ENCODE measurements at regions not wholly inside any gene's neighbourhood (a gene's known extent, or its start where the extent isn't known, plus 50 kb on each side); places are given as distances from the start of the nearest gene placed in this dataset.

DNA sequence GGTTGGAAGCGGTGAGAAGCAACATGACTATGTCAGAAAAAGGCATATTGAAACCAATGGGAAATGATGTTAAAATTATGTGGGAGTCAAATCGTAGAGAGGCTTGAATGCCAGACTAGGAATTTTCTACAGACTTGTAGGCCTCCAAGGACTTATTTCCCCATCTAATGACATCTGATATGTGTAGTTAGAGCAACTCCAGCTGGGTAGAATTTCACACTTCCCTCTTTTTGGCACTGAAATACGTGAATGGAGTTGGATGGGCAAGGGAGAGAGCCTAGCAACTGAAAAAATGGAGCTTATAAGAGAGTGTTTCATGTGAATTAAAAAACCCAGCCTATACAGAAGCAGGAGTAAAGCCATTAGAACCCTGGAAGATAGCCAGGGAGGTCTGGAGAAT lies 304.2 kb downstream of the INSC start:
- H3K27ac ChIP-seq, result no peak overlapping the region
- intact Hi-C loops (cut with DNase I), result no loop called here
- ATAC-seq (peak in 1 of 2 donors; percentile 40), DNase-seq (no peak)
- no peaks in the 10 kb centered on the region for H3K36me3 ChIP-seq
- no peaks in the 10 kb centered on the region for H3K4me1 ChIP-seq
- no peaks in the 10 kb centered on the region for H3K9me3 ChIP-seq
- H3K4me3 ChIP-seq, result no peak overlapping the region
- TF ChIP-seq, protein P1, sequence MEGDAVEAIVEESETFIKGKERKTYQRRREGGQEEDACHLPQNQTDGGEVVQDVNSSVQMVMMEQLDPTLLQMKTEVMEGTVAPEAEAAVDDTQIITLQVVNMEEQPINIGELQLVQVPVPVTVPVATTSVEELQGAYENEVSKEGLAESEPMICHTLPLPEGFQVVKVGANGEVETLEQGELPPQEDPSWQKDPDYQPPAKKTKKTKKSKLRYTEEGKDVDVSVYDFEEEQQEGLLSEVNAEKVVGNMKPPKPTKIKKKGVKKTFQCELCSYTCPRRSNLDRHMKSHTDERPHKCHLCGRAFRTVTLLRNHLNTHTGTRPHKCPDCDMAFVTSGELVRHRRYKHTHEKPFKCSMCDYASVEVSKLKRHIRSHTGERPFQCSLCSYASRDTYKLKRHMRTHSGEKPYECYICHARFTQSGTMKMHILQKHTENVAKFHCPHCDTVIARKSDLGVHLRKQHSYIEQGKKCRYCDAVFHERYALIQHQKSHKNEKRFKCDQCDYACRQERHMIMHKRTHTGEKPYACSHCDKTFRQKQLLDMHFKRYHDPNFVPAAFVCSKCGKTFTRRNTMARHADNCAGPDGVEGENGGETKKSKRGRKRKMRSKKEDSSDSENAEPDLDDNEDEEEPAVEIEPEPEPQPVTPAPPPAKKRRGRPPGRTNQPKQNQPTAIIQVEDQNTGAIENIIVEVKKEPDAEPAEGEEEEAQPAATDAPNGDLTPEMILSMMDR (IDR thresholded peaks at IDR 0.05), result no peak
- no peaks in the 10 kb centered on the region for H3K27me3 ChIP-seq (ENCODE audit: low read depth)

DNA sequence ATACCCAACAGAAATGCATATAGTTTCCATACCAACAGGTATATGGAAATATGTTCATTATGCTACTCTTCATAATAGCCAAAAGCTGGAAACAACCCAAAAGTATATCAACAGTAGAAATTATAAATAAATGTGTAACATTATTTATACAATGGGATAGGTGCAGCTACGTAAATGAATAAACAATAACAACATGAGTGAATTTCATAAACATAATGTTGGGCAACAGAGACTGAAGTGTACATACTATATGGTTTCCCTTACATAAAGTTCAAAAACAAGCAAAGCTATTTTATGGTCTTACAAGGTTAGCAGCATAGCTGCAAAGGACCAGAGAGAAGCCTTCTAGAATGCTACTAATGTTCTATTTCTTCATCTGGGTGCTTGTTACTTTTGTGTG lies 305.0 kb downstream of the INSC start:
- Histone ChIP-seq H3K27me3 (ENCODE audit: low read depth) (no peaks in the 10 kb centered on the region), H3K27ac (no peak overlapping the region), H3K36me3 (no peaks in the 10 kb centered on the region), H3K4me1 (no peaks in the 10 kb centered on the region), H3K9me3 (no peaks in the 10 kb centered on the region), H3K4me3 (no peak overlapping the region)
- no peak for ATAC-seq
- DNase-seq, result no peak
- TF ChIP-seq, protein P1 (IDR thresholded peaks at IDR 0.05), result no peak
- intact Hi-C loops (cut with DNase I), result no loop called here

- Histone ChIP-seq H3K4me3 (no peak overlapping the region), H3K27me3 (ENCODE audit: low read depth) (no peaks in the 10 kb centered on the region), H3K36me3 (no peaks in the 10 kb centered on the region), H3K27ac (no peak overlapping the region), H3K9me3 (no peaks in the 10 kb centered on the region), H3K4me1 (no peaks in the 10 kb centered on the region)
- TF ChIP-seq, protein P1 (IDR thresholded peaks at IDR 0.05), result no peak
- no peak for ATAC-seq
- DNase-seq, result no peak
- intact Hi-C loops (cut with DNase I), result no loop called here
Measured at GRCh38 chr11:15430381-15430780, 315.7 kb downstream of the INSC start.

DNA sequence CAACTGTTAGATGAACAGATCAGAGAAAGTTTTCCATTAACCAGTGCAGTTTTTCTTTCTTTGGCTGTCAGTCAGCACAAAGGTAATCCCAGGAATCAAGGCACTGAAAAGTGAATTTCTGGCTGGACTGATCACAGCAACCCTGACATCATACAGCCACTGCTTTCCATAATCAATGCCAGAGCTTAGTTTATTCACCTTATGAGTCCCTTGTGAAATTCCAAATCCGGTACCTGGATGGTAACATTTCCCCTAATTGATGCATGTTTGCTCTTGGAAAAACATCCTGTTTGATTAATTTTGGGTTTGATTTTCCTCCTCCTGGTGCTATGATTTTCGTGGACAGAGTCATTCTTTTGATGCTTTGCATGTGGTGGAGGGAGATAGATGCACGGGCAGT lies 319.8 kb downstream of the INSC start:
- TF ChIP-seq, protein P1 (IDR thresholded peaks at IDR 0.05), result no peak
- Histone ChIP-seq H3K36me3 (no peaks in the 10 kb centered on the region), H3K4me1 (no peaks in the 10 kb centered on the region), H3K27me3 (ENCODE audit: low read depth) (no peaks in the 10 kb centered on the region), H3K4me3 (no peak overlapping the region), H3K9me3 (no peaks in the 10 kb centered on the region), H3K27ac (no peak overlapping the region)
- intact Hi-C loops (cut with DNase I), result no loop called here
- DNase-seq, result no peak
- ATAC-seq, result no peak

GRCh38 chr11:15446315-15446714 lies 331.6 kb downstream of the INSC start:
- H3K9me3 ChIP-seq, result no peaks in the 10 kb centered on the region
- intact Hi-C loops (cut with DNase I), result no loop called here
- ATAC-seq (no peak), DNase-seq (no peak)
- no peak overlapping the region for H3K4me3 ChIP-seq
- no peaks in the 10 kb centered on the region for H3K36me3 ChIP-seq
- H3K27me3 ChIP-seq (ENCODE audit: low read depth), result no peaks in the 10 kb centered on the region
- TF ChIP-seq, protein P1 (IDR thresholded peaks at IDR 0.05), result no peak
- no peak overlapping the region for H3K27ac ChIP-seq
- H3K4me1 ChIP-seq, result no peaks in the 10 kb centered on the region

- H3K36me3 ChIP-seq, result no peaks in the 10 kb centered on the region
- H3K4me3 ChIP-seq, result no peak overlapping the region
- H3K9me3 ChIP-seq, result no peaks in the 10 kb centered on the region
- DNase-seq, result no peak
- H3K27me3 ChIP-seq (ENCODE audit: low read depth), result no peaks in the 10 kb centered on the region
- intact Hi-C loops (cut with DNase I), result no loop called here
- no peak for ATAC-seq
- H3K27ac ChIP-seq, result no peak overlapping the region
- TF ChIP-seq, protein P1 (IDR thresholded peaks at IDR 0.05), result no peak
- H3K4me1 ChIP-seq, result no peaks in the 10 kb centered on the region
Measured at GRCh38 chr11:15446929-15447328, 332.2 kb downstream of the INSC start.

Data from lower lobe of right lung (tissue), 2 donors.